ENCODE measurements at regions not wholly inside any gene's neighbourhood (a gene's known extent, or its start where the extent isn't known, plus 50 kb on each side); places are given as distances from the start of the nearest gene placed in this dataset.

DNA sequence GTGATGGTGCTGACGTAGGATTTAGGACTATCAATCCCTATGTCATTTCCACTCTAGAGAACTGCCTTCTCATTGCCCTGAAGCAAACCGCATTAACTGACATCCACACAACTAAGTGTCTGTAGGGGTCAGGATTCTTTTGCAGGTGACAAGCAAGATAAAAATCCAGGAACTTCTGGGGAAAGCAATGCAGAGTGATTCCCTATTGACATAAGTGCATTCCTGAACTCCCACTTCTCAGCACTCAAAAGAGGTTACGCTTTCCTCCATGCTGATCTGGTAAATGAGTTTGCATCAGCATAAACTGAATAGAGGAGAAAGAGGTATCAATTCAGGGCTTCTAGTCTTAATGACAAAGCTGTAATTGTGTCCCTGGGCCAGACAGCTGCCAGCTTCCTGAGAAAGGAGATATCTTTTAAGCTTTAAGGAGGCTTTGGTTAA, 224.6 kb upstream of the ISX start:
- intact Hi-C loops (cut with micrococcal nuclease) (no loop called here), dilution Hi-C loops (cut with MboI; ENCODE audit: extremely low pct_ligation_motif_present, low sequenced_read_pairs) (no loop called here)
- H3K9me1 ChIP-seq (replicated peaks; ENCODE audit: control insufficient read depth, extremely low read depth, insufficient read depth, low read length), result no peaks in the 10 kb centered on the region
- no peaks in the 10 kb centered on the region for H4K20me1 ChIP-seq (replicated peaks; ENCODE audit: control insufficient read depth, extremely low read depth, insufficient read depth, low read length)
- ChIA-PET CTCF (no interaction called here), POLR2A (no interaction called here)
- H2AFZ ChIP-seq (ENCODE audit: low read depth, low read length), result no peak overlapping the region
- H3K36me3 ChIP-seq (ENCODE audit: control insufficient read depth in 2 of 2, extremely low read depth in 1 of 2, insufficient read depth in 2 of 2, low read length in 2 of 2), result no peaks in the 10 kb centered on the region
- no peak overlapping the region for H3K9ac ChIP-seq (replicated peaks; ENCODE audit: extremely low read depth, insufficient read depth, low read length)
- H3K9me3 ChIP-seq (replicated peaks; ENCODE audit: control insufficient read depth, insufficient read depth, low read length), result no peaks in the 10 kb centered on the region
- H3K79me2 ChIP-seq (ENCODE audit: control insufficient read depth, insufficient read depth, low read length), result no peaks in the 10 kb centered on the region
- TF ChIP-seq, protein P1, sequence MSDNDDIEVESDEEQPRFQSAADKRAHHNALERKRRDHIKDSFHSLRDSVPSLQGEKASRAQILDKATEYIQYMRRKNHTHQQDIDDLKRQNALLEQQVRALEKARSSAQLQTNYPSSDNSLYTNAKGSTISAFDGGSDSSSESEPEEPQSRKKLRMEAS (IDR thresholded peaks at IDR 0.05; ENCODE audit: insufficient read depth, insufficient read length), result no peak
- TF ChIP-seq POLR2A (IDR thresholded peaks at IDR 0.05; ENCODE audit: low read depth, low read length) (no peak), JUN (IDR thresholded peaks at IDR 0.05; ENCODE audit: borderline replicate concordance, insufficient read depth, insufficient read length, low read depth) (no peak), EZH2 (IDR thresholded peaks at IDR 0.05; ENCODE audit: borderline replicate concordance, low read depth, low read length, severe bottlenecking) (no peak), MYC (IDR thresholded peaks at IDR 0.05; ENCODE audit: low read depth, low read length) (no peak), FOS (IDR thresholded peaks at IDR 0.05; ENCODE audit: borderline replicate concordance, insufficient read depth, low read length) (no peak), GATA2 (IDR thresholded peaks at IDR 0.05; ENCODE audit: insufficient read depth, insufficient read length, low read depth, low read length) (no peak), POLR2AphosphoS5 (IDR thresholded peaks at IDR 0.05; ENCODE audit: insufficient read depth, low read depth, low read length) (no peak)
- TF ChIP-seq, protein P2, sequence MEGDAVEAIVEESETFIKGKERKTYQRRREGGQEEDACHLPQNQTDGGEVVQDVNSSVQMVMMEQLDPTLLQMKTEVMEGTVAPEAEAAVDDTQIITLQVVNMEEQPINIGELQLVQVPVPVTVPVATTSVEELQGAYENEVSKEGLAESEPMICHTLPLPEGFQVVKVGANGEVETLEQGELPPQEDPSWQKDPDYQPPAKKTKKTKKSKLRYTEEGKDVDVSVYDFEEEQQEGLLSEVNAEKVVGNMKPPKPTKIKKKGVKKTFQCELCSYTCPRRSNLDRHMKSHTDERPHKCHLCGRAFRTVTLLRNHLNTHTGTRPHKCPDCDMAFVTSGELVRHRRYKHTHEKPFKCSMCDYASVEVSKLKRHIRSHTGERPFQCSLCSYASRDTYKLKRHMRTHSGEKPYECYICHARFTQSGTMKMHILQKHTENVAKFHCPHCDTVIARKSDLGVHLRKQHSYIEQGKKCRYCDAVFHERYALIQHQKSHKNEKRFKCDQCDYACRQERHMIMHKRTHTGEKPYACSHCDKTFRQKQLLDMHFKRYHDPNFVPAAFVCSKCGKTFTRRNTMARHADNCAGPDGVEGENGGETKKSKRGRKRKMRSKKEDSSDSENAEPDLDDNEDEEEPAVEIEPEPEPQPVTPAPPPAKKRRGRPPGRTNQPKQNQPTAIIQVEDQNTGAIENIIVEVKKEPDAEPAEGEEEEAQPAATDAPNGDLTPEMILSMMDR (IDR thresholded peaks at IDR 0.05; ENCODE audit: extremely low read depth in 1 of 2, insufficient read depth in 1 of 2, low read depth in 1 of 2, low read length in 2 of 2), result no peak
- no peak overlapping the region for H3K27ac ChIP-seq (ENCODE audit: insufficient read depth, low read depth, low read length)
- no peak for DNase-seq (ENCODE audit: low read depth, low spot score)
- H3K27me3 ChIP-seq (ENCODE audit: control insufficient read depth in 2 of 2, insufficient read depth in 2 of 2, low read length in 2 of 2), result no peaks in the 10 kb centered on the region
- no TSS peak for BruUV-seq (replicated peaks)
- H3K4me3 ChIP-seq (replicated peaks in 1 of 3; ENCODE audit: insufficient read depth in 1 of 3, low read depth in 1 of 3, low read length in 3 of 3), result no peak overlapping the region
- no peak for FAIRE-seq
- H3K4me1 ChIP-seq (ENCODE audit: control insufficient read depth, extremely low read depth, insufficient read depth, low read length), result no peaks in the 10 kb centered on the region
- no peak overlapping the region for H3K4me2 ChIP-seq (ENCODE audit: insufficient read depth, low read length)

All from endothelial cell of umbilical vein (primary cell).